Central memory CD8-positive, alpha-beta T cell (primary cell): ENCODE measurements at regions not wholly inside any gene's neighbourhood (a gene's known extent, or its start where the extent isn't known, plus 50 kb on each side); places are given as distances from the start of the nearest gene placed in this dataset.

ENCODE experiments used
- ATAC-seq: fragments of 150-1000 bp; cut with Tn5 transposase; replicated peaks from 2 replicates; pipeline ENCODE4 v1.10.0; 2022; ENCODE audit warnings: mild to moderate bottlenecking, moderate FRiP score, moderate number of reproducible peaks; ENCODE audit not compliant: poor library complexity, severe bottlenecking; ENCODE audit errors: extremely low read depth
- DNase-seq, 2 donors: peaks; one replicate each; pipeline ENCODE4 v3.0.0; 2021; ENCODE audit warnings: low spot score in 2 of 2
- H3K27ac Mint-ChIP-seq: one replicate; pipeline ENCODE4 v1.8.0; 2022; ENCODE audit warnings: low read depth, mild to moderate bottlenecking, moderate library complexity, mixed read lengths
- H3K27me3 Mint-ChIP-seq: one replicate; pipeline ENCODE4 v1.8.0; 2022; ENCODE audit warnings: mixed read lengths
- H3K36me3 Mint-ChIP-seq: one replicate; pipeline ENCODE4 v1.8.0; 2022; ENCODE audit warnings: mild to moderate bottlenecking, moderate library complexity, mixed read lengths; ENCODE audit not compliant: insufficient read depth
- H3K4me1 Mint-ChIP-seq: one replicate; pipeline ENCODE4 v1.8.0; 2022; ENCODE audit warnings: mixed read lengths
- H3K4me3 Mint-ChIP-seq: one replicate; pipeline ENCODE4 v1.8.0; 2022; ENCODE audit warnings: mild to moderate bottlenecking, moderate library complexity, mixed read lengths
- H3K9me3 Mint-ChIP-seq: one replicate; pipeline ENCODE4 v1.8.0; 2022; ENCODE audit warnings: mixed read lengths

DNA sequence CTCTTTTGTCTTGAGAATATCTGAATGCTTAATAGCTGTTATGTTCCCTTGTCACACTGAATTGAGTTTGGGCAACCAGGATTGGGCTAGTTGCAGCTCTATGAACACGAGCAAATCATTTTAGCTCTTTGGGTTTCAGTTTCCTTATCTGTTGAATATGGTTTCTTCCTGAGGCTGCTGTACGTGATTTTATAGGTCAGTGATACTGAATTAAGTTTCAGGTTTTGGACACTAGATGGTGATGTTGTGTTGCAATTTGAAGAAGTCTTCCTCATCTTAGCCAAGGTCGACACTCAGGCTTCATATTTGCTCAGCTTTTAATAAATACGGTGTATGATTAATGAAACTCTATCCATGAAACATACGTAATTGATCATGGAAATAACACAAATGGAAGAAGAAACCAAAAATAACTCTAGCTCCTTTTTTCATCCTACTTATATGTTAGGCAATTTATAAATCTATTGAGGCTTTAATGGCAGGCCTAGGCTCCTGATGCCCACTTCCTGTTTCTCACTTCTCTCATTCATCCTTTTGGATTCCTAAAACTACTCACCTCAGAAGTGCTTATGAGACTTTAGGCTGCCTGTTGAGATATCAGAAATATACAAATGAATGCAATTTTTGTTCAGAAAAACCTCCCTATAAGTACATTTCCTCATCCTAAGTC lies 354.1 kb upstream of the MAP3K7 start:
- DNase-seq (no peak), ATAC-seq (peak; percentile 80)
- Mint-ChIP-seq H3K27me3 (peaks cover 6% of the 10 kb centered on the region), H3K4me1 (peaks cover 6% of the 10 kb centered on the region), H3K9me3 (no peaks in the 10 kb centered on the region), H3K27ac (peak overlapping the region; percentile 39), H3K36me3 (no peaks in the 10 kb centered on the region), H3K4me3 (peak overlapping the region; percentile 40)

DNA sequence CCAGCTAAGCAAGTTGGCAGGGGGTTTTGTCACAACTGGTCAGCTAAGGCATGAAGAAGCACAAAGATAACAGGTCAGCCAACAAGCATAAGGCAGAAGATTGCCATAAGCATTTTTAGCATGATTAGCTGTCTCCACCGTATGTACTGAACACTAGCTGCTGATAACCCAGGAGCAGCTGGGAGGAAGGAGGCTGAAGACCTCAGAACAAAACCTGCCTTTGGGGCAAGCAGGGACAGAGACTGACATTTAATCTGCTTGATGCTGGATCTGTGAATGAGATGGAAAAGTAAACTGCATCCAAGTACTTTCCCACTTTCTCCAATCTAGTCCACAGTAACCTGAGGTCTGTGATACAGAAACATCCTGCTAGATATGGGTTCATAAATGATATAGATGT lies 353.0 kb upstream of the MAP3K7 start:
- Mint-ChIP-seq H3K4me3 (no peak overlapping the region), H3K4me1 (peaks cover 6% of the 10 kb centered on the region), H3K27me3 (peaks cover 10% of the 10 kb centered on the region), H3K9me3 (no peaks in the 10 kb centered on the region), H3K36me3 (no peaks in the 10 kb centered on the region), H3K27ac (no peak overlapping the region)
- DNase-seq (no peak), ATAC-seq (no peak)

DNA sequence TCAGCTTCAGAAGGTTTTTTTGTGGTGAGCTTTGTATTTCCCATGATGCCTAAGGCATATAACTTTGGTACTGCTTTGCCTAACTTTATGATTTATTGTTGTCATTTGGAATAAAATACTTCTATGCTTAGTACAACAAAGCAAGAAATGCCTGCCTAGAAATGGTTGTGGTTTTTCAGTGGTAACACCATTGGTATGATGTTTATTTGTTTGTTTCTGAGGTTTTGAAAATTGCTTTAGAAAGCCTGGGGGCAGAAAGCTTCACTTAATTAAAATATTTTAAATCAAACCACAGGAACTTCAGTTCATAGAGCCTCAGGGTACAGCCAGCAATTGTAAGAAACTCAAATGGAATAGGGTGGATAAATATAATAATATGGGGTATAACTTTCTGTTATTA lies 351.2 kb upstream of the MAP3K7 start:
- peaks cover 10% of the 10 kb centered on the region for H3K27me3 Mint-ChIP-seq
- no peaks in the 10 kb centered on the region for H3K36me3 Mint-ChIP-seq
- H3K27ac Mint-ChIP-seq, result no peak overlapping the region
- H3K4me1 Mint-ChIP-seq, result peaks cover 6% of the 10 kb centered on the region
- DNase-seq (no peak), ATAC-seq (no peak)
- no peak overlapping the region for H3K4me3 Mint-ChIP-seq
- H3K9me3 Mint-ChIP-seq, result no peaks in the 10 kb centered on the region

DNA sequence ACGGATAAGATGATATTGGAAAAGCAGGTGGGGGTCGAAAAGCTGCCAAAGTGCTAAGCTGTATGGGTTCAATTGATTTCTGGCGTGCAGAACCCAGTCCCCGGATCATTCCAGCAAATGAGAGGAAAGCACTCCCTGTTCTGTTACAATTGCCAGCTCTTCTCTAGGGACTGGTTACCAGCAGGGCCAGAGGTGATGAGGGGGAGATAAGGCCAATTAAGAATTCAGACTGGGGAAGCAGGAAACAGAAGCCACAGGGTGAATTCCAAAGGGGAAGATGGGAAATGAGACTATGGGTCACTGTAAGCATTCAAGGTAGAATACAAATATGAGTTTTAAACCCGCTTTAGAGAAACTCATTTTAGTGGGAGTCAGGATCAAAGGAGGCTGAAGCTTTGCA lies 349.4 kb upstream of the MAP3K7 start:
- DNase-seq, result no peak
- Mint-ChIP-seq H3K36me3 (no peaks in the 10 kb centered on the region), H3K4me1 (peaks cover 6% of the 10 kb centered on the region), H3K27me3 (peaks cover 28% of the 10 kb centered on the region), H3K27ac (no peak overlapping the region), H3K4me3 (no peak overlapping the region), H3K9me3 (no peaks in the 10 kb centered on the region)
- no peak for ATAC-seq

DNA sequence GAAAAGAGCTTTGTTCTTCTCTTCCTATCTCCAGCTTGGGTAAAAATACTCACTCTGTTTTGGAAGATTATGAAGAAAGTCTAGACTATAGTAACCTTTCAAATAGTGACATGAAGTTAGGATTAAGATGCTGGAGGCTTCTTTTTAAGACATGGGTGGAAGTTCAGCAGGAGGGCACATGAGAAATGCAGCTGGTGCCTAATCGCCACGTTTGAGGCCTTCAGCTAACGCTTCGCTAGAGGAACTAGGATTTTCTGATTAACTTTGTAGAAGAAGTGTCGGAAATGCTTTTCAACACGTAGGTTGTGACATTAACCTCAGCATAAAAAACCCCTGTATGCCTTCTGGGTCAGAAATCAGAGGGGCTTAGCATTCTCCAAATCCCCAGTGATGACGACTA lies 348.1 kb upstream of the MAP3K7 start:
- no peaks in the 10 kb centered on the region for H3K36me3 Mint-ChIP-seq
- peaks cover 31% of the 10 kb centered on the region for H3K27me3 Mint-ChIP-seq
- H3K9me3 Mint-ChIP-seq, result no peaks in the 10 kb centered on the region
- DNase-seq (no peak), ATAC-seq (no peak)
- H3K27ac Mint-ChIP-seq, result no peak overlapping the region
- no peaks in the 10 kb centered on the region for H3K4me1 Mint-ChIP-seq
- H3K4me3 Mint-ChIP-seq, result no peak overlapping the region

DNA sequence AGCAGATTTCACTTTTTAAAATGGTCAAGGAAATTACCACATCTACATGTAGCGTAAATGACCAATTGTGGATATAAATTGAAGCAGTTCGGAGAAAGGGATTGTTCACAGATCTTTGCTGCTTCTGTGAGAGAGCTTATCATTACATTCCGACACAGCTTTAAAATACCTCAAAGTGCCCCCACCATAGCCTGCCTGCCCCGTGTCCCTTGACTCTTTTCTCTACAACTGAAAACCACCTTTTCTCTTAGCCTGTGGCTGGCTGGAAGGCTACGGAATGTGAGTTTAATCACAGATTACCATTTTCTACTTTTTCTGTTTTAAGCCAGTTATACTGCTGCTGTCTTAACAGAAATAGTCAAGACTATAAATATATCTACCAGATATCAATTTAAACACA lies 347.2 kb upstream of the MAP3K7 start:
- Mint-ChIP-seq H3K27me3 (peaks cover 38% of the 10 kb centered on the region), H3K27ac (no peak overlapping the region), H3K4me1 (no peaks in the 10 kb centered on the region), H3K36me3 (no peaks in the 10 kb centered on the region), H3K4me3 (no peak overlapping the region), H3K9me3 (no peaks in the 10 kb centered on the region)
- DNase-seq (no peak), ATAC-seq (no peak)

DNA sequence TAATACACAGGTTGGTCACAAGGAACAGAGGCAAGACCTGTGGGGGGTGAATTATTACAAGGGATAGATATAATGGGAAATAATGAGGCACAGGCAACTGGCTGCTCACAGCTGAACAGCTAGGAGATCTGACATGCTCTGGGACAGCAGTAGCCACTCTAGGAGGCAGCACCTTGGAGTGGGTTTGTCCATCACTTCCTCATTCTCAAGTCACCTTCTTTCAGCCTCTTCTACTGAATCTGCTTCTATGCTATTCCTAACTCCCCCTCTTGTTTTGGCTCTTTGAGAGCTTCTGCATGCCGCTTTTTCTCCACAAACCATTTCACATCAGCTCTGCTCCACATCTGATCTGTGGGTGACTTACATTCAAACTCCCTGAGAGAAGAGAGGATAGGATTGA lies 345.5 kb upstream of the MAP3K7 start:
- no peaks in the 10 kb centered on the region for H3K4me1 Mint-ChIP-seq
- H3K36me3 Mint-ChIP-seq, result no peaks in the 10 kb centered on the region
- H3K27ac Mint-ChIP-seq, result no peak overlapping the region
- DNase-seq, result no peak
- no peaks in the 10 kb centered on the region for H3K9me3 Mint-ChIP-seq
- no peak overlapping the region for H3K4me3 Mint-ChIP-seq
- ATAC-seq, result no peak
- peaks cover 41% of the 10 kb centered on the region for H3K27me3 Mint-ChIP-seq

DNA sequence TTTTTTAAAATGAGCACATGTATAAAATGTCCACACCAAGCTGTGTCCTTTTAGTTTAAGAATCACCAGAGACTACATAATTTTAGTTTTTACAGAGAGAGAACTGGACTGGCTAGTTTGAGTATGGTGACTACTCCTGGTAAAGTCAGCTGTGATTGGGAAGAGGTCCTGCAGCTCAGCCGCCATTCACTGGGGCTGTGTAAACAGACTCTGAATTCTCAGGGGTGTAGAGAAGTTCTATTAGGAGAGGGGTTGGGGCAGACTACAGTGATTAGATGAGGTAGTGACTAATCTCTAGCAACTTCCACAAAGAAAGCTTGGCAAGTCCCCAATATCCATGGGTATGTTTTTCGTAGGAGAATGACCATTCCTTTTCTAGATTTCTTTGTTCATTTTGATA lies 341.2 kb upstream of the MAP3K7 start:
- Mint-ChIP-seq H3K9me3 (no peaks in the 10 kb centered on the region), H3K27ac (no peak overlapping the region), H3K36me3 (no peaks in the 10 kb centered on the region), H3K27me3 (peaks cover 31% of the 10 kb centered on the region), H3K4me3 (no peak overlapping the region), H3K4me1 (no peaks in the 10 kb centered on the region)
- no peak for DNase-seq
- ATAC-seq, result no peak

DNA sequence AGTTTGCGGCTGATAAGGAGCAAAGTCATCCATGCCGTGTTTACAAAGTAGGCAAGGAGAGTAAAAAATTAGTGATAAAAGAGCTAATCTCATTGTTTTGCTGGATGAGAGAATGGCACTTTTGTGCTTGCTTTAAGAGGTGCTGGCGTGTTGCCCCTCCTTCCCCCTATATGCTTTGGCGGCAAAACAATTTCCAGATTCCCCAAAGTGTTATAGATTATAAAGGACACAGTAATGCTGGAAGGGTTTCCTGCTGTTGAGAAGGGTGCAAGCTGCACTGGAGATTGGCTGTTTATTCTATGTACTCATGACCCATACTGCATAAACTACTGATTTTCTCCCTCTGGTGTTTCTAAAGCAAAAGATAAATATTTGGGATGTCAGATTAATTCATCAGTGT lies 338.9 kb upstream of the MAP3K7 start:
- Mint-ChIP-seq H3K9me3 (no peaks in the 10 kb centered on the region), H3K36me3 (no peaks in the 10 kb centered on the region), H3K27ac (no peak overlapping the region), H3K4me1 (no peaks in the 10 kb centered on the region), H3K27me3 (peaks cover 10% of the 10 kb centered on the region), H3K4me3 (no peak overlapping the region)
- ATAC-seq, result no peak
- DNase-seq, result no peak

DNA sequence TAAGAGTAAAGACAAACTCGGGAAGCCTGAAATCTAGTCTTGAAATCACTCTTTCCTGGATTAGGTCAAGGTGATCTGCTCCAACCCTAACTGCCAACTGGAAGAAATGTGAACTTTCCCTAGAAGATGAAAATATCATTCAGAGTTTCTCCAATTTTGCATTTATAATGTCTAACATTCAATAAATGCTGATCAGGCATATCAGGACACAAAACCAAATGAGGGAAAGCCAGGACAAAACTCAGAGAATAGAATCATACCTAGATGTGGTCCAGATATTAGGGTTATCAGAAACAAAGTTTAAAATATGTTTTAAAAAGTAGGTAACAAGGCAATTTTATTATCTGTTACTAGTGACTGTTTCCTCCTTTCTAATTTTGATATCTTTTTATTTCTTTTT lies 335.5 kb upstream of the MAP3K7 start:
- Mint-ChIP-seq H3K4me3 (no peak overlapping the region), H3K27me3 (no peaks in the 10 kb centered on the region), H3K9me3 (no peaks in the 10 kb centered on the region), H3K36me3 (no peaks in the 10 kb centered on the region), H3K4me1 (no peaks in the 10 kb centered on the region), H3K27ac (no peak overlapping the region)
- ATAC-seq (no peak), DNase-seq (no peak)

DNA sequence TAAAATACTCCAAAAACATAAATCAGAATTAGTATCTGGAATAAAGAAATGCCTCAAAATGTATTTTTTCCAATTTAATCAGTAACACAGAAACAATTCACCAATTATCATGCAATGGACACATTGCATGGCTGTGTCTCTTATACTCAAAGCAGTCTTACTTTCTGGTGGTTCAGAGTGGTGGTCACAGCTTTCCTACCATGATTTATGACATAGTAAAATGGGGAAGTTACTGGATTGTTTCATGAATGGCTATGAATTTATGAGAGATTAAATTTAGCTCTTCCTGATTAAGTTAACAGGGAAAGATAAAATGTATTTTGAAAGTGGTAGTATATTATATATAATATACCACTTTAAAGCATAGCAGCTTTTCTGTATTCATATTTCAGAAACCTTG lies 331.5 kb upstream of the MAP3K7 start:
- DNase-seq (no peak), ATAC-seq (no peak)
- peaks cover 20% of the 10 kb centered on the region for H3K27me3 Mint-ChIP-seq
- H3K36me3 Mint-ChIP-seq, result no peaks in the 10 kb centered on the region
- peaks cover 10% of the 10 kb centered on the region for H3K9me3 Mint-ChIP-seq
- no peaks in the 10 kb centered on the region for H3K4me1 Mint-ChIP-seq
- H3K27ac Mint-ChIP-seq, result no peak overlapping the region
- H3K4me3 Mint-ChIP-seq, result no peak overlapping the region

DNA sequence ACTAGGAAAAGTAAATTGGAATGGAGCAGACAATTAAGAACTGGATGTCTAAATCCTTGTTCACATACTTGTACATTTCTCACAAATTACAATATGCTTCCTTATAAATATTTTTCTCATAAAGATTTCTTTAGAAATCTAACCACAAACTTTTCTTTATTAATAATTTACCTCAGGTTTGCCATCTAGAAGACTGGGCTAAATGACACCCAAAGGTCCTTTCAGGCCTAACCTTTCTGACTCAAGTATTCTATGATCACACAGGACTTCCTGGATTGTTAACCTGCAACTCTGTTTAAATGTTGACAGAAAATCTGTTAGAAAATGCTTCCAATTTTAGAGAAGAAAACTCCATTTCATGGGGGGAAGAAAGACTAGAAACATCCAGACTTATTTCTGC lies 330.5 kb upstream of the MAP3K7 start:
- Mint-ChIP-seq H3K4me3 (no peak overlapping the region), H3K27me3 (peaks cover 20% of the 10 kb centered on the region), H3K36me3 (no peaks in the 10 kb centered on the region), H3K4me1 (no peaks in the 10 kb centered on the region), H3K27ac (no peak overlapping the region), H3K9me3 (peaks cover 10% of the 10 kb centered on the region)
- no peak for ATAC-seq
- no peak for DNase-seq

DNA sequence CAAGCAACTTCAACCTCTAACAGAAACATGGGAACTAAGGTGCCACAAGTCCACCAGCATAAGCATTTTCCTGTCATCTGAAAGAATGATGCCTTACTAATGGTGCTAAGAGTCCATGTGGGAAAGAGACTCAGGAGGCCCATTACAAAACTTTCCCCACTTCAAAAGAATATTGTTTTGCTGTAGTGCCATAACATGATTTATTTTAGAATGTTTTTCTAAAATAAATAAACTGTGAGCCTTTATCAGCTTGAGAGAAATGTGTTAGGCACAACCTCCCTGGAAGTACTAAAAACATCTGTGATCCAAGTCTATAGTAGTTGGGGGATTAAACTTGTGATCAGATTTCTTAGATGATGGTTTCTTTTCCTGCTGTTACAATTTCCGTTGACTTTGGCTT lies 330.1 kb upstream of the MAP3K7 start:
- H3K4me3 Mint-ChIP-seq, result no peak overlapping the region
- H3K4me1 Mint-ChIP-seq, result no peaks in the 10 kb centered on the region
- DNase-seq, result no peak
- no peak overlapping the region for H3K27ac Mint-ChIP-seq
- H3K36me3 Mint-ChIP-seq, result no peaks in the 10 kb centered on the region
- H3K27me3 Mint-ChIP-seq, result peaks cover 20% of the 10 kb centered on the region
- ATAC-seq, result no peak
- peaks cover 10% of the 10 kb centered on the region for H3K9me3 Mint-ChIP-seq
